T1000 (cell line): ENCODE measurements at regions not wholly inside any gene's neighbourhood (a gene's known extent, or its start where the extent isn't known, plus 50 kb on each side); places are given as distances from the start of the nearest gene placed in this dataset.

Source experiments
- DNase-seq: peaks from one replicate; lab custom pipeline; 2025; ENCODE audit warnings: mixed read lengths; lab: John Stamatoyannopoulos, UW

DNA sequence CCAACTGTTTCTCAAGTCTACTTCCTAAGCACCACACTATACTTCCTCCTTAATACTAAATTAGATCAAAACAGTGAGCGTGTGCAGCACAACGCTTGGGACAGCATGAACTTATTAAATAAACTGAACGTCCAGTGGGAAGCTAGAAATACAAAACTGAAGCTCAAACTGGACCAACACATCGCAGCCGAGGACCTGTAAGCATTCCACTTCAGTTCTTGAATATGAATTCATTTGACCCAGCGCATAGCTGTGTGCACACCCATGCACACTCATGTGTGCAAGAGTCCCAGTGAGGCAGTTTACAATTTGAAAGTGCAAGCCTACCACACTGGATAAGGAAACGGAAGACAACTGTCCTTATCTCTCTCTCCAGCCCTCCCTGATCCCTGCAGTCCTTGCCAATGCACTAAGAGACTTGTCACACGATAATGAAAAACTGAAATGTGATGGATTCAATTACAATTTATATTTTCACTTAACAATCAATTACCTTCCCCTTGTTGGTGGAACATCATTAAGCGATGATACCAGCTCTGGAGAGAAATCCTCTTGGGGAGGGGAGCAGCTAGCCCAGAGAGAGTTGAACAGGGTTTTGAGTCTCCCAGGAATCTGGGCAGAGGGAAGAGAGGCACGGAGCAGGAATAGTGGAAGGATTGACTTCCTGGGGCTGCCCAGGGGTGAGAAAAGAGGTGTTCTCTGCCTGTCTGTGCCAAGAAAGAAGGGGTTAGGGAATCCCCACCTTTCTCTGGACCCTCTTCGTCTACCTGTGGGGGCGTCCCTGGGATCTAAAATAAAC lies 186.5 kb upstream of the KLHL29 start:
- DNase-seq, result no peak

DNA sequence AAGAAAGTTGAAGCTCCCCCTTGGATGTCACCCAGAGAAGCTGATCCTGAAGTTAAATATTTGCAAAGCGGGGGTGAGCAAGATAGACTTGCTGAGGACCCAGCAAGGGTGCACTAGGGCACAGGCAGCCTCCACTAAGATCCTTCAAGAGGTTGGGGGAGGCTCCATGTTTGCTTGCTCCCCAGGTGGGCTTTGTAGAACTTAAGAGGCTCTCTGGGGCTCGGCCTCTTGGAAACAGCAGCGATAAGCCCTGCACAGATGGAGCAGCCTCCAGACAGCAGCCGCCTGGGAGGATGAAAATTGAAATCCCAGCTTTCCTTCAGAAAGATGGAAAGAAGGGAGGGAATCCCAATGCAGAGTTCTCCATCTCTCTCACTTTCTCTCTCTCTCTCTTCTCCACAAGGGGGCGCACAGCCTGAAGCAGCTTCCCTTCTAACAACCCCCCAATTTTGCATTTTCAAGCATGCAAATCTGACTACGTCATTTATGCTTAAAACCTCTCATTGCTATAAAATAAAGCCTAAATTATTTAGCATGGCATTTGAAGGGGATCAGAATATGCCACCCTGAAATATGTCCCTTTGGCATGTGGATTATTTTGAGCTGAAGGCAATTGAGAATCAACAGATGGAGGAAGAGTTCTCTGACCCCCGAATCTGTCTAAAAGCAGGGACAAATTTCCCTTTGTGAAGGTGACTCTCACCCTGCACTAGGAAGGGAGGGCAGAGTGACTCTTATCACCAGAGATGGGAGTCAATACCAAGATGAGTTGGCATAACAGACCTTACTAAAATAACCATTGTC lies 185.7 kb upstream of the KLHL29 start:
- DNase-seq, result no peak

DNA sequence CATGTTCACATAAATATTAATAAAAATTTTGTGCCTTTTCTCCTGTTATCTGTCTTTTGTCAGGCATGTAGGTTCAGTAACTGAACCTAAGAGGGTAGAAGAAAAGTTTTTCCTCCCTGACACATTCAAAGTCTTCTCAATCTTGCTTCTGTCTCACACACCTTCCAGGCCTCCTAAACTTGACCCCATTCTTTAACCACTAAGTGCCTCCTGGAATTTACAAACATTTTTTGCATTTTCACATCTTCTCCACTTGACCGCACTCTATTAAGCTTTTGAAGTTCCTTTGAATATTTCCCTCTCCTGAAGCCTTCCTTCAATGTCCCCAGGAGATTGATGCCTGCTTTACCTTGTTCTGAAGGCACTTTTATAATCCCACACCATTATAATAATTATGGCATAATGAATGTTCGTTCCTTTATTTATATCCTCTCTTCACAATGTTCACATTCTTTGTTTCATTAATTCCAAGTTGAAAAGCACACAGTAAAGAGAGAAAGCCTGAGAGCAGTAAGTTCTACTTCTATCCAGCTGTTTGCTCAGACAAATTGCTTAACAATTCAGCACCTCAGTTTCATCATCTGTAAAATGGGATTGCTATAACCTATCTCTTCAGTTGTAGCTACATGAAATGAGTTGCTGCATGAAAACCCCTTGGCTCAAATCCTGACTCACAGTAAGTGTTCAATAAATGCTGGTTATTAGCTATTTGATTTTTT lies 184.8 kb upstream of the KLHL29 start:
- DNase-seq, result no peak

DNA sequence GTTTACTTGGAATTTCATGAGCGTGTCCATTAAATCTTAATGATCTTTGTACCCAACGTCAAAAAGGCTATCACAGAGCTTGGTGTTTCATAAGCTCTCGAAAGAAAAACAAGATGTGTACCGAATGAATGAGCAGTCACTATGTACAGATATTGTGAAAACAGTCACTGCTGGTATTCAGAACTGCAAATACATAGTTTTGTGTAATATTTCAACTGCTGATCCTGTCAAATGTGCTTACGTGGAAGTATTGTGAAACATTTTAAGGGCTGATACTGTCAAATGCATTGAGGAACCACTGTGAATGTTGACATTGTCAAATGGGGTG lies 184.2 kb upstream of the KLHL29 start:
- no peak for DNase-seq

DNA sequence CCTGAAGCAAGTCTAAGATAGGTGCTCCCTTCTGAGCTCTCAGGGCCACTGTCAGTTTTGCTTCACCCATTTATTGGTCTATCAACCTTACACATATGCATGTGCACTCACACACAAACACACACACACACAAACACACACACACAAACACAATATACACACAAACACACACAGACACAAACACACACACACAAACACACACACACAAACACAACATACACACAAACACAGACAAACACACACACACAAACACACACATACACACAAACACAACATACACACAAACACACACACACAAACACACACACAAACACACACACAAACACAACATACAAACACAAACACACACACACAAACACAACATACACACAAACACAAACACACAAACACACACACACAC lies 181.6 kb upstream of the KLHL29 start:
- DNase-seq, result no peak

DNA sequence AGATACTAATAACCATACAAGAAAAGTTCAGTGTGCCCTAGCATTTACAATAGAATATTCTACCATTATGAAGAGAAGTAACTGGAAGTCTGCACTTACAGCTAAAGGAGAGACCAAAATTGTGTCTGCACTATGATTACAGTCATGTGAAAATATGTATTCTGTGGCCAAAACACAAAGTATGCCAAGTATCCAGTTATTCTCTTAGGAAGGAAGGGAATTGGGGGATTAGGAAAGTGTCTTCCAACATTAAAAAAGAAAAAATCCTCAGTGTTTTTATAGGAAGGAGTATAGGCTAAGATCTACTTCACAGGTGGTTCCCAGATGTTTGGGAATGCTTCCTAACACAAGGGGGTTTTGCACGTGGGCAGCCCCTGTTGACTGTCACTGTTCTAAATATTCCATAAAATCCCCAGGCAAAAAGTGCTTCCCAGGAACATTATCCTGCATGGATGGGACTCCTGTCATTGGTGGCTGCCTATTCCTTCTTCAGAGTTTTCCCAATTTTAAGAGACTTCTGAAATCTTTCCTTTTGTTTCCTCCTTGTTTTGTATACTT lies 180.2 kb upstream of the KLHL29 start:
- DNase-seq, result no peak

DNA sequence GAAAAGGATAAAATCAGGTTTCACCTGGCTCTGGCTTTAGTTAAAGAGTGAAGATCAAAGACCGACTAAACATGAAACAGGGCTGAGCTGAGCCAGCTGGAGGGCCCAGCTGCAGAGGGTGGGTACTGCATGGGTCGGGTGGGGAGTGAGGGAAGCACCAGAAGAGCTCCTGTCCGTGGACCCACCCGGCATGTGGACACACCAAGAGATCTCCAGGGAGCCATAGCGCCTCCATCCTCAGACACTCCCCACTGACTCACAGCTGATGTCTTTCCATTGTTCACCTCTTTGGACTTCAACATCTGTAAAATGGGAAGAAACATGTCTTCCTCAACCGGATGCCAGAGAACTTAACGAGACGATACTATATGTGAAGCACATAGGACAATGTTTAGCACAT lies 178.3 kb upstream of the KLHL29 start:
- DNase-seq, result no peak

DNA sequence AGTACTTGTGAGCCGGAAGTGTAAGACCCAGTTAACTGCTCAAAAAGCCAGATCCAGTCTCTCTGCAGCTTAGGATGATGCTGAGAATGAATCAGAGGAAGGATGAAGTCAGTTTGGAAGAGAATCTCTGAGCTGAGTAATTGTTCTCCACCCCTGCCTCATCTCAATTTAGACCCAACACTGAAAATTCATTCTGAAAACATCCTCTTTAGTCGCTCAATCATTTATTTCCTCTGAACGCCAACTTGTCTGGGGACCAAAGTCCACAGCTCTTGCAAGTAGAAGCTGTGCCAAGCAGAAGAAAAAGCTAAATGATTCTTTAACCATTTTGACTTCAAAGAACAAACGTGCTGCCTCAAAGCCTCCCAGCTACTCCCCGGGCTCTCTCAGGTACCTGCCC lies 177.1 kb upstream of the KLHL29 start:
- DNase-seq, result no peak

DNA sequence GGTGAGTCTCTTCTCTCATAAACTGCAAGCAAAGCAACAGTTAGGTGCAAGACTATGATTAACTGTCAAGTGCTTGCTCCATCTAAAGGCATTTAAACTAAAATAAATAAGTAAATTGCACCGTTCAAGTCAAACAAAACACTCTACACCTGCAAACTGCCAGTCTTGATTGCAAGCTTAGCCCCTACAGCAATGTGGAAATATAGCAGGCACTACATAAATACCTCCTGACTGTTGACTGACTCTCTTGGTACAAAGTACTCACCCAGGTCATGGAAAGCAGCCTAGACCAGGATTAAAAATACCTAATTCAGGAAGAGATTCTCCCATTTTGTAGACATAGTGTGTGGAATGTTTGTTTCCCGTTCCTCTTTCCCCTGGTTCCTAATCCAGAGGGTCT lies 176.6 kb upstream of the KLHL29 start:
- DNase-seq, result no peak

DNA sequence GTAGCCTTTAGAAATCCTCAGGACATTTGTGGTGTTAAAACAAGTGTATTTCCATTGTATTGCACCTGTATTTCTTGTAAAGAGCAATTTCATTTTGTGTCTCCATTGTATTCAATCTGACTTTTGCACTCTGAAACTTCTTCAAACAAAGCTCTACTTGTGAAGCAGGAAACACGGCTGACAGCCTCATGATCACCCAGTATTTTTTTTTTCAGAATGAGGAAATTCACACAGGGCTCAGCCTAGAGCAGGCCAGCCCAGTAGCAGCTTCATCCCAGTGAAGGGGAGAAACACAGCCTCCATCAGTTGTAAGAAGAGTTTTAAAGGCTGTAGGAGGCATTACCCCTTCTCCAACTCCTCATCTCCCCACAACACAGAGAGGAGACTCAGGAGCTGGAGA lies 175.9 kb upstream of the KLHL29 start:
- no peak for DNase-seq

DNA sequence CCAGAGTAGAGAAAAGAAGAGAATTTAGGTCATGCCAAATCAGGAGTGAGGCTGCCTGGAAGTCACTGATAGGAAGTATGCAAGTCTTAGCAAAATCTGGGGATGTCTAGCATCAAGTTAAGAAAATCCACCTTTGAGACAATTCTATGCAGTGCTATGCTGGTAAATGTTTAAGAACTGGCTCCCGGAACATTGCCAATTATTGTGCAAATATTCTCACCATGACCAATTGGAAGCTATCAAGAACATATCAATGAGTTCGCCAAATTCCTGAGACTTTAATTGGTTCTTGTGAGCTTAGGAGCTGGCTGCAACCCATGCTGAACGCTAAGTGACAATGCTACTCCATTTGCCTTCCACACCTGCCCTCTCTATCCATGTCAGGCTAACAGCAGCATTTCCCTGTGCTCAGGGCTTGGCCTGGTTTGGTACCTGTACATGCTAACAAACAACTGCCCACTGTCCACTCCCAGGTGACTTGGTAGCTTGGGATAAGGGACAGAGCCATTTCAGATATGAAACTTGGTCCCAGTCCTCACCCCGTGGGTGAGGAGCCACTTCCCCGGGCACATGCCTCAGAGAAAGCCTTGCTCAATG lies 172.9 kb upstream of the KLHL29 start:
- DNase-seq, result no peak

DNA sequence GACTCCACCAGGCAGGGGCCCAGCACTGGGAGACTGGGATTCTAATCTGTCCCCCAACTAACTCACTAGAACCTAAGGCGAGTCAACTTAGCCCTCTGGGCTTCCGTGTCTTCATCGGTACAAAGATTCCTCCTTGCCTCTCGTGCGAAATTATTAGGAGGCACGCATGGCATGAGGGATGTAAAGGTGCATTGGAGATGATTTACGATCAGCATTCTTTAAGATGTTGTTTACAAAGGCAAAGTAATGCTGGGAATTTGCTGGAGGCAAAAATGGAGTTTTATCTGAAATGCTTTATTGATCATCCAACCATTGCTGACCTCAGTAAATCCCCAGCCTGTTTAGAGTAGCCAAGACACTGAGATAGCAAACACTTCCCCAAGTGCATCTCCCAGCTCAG lies 171.8 kb upstream of the KLHL29 start:
- DNase-seq, result no peak

DNA sequence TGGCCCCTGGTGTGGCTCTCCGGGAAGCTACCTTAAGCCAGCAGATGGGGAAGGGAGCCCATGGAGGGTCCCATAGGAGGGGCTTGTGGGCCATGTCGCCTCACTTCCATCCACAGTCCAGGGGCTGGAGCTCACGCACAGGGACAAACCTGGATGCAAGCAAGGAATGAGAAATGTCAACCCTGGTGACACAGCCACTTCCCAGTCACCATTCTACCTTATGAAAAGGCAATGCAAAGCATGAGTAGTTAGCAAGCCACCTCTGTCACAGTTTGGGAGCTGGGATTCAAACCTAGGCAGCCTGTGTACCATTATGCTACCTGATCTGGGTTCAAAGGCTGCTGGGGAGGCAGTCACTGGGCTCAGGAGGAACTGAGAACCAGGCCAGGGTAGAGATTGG lies 170.0 kb upstream of the KLHL29 start:
- no peak for DNase-seq

DNA sequence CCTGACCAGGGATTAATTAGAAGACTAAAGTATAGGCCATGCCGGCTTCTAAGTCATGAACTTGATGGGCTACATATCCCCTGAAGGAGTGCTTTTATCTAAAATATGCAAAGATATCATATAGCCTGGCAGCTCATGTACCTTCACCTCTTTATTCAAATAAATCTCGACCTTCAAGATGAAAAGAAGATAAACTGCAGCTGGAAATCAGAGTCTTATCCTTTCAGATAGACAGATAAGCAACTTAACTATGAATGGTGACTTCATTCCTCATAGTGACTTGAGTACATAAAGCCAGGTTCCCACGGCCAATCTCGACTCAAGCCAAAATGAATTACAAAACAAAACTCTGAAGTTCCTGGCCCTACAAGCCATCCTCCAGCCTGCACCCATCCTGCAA lies 165.3 kb upstream of the KLHL29 start:
- no peak for DNase-seq

DNA sequence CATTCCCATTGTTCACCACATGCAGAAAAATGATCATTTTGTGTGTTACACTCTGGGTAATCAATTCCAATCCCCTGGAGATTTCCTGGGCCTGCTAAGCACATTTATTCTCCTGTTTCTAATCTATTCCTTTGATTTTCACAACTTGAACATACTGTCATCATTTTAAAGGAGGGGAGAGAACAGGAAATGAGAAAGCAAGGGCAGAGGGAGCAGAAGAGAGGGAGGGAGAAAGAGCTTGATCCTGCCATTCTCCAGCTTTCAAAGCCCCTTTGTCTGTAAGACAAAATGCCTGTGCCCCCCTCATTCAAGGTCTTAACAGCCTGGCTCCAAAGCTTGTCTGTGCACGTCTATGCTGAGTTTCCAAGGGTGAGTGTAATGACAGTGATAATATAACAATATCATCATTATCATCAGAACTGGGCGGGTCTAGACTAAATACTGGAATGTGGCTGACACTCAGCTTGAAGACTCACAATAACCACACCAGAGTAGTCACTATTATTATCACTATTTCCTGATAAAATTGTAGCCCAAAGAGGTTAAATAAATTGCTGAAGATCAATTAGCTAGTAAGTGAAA lies 164.4 kb upstream of the KLHL29 start:
- DNase-seq, result no peak

DNA sequence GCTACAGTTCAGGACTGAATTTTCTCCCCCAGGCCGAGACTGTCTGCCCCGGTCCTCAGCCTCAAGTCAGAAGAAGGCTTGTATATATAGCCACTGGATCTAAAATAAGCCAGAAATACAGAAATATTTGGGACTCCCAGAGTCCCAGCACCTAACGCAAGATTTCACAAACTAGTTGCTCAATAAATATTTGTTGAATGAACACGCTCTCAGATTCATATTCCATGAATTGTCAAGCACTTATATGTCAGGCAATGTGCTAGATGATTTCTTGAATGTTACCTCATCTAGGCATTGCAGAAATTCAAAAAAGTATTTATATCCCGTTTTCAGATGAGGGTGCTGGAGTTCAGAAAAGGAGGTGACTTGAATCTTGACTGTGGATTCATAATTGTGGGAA lies 163.7 kb upstream of the KLHL29 start:
- DNase-seq, result no peak

DNA sequence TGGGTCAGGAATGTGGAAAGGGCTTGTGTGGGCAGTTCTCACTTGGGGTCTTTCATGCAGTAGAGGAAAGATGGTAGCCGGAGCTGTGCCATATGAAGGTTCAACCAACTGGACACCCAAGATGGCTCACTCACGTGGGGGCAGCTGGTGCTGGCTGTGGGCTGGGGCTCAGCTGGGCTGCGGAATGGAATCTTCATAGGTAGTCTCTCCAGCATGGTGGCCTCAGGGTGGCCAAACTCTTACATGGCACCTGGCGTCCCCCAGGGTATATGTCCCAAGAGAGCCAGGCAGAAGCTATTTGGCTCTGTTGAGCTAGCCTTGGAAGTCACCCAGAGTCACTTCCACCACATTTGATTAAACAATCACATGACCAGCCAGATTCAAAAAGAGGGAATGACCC lies 163.1 kb upstream of the KLHL29 start:
- DNase-seq, result no peak

DNA sequence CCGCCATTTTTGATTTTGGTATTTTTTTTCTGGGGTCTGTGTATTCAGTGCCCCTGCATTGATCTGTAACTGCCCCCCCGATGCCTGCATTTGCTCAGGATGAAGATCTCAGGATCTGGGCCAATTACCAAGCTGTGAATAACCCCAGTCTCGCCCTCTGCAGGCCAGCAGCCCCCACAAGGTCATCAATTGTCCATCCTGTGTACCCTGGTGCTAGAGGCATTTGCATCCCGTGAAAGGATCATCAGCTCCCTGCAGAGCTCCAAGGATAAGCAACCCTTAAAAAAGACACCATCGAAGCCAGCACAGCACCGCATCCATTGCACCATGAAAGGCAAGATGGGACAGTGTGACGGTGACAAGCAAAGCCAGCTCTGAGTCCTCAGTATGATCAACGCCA lies 154.1 kb upstream of the KLHL29 start:
- no peak for DNase-seq

DNA sequence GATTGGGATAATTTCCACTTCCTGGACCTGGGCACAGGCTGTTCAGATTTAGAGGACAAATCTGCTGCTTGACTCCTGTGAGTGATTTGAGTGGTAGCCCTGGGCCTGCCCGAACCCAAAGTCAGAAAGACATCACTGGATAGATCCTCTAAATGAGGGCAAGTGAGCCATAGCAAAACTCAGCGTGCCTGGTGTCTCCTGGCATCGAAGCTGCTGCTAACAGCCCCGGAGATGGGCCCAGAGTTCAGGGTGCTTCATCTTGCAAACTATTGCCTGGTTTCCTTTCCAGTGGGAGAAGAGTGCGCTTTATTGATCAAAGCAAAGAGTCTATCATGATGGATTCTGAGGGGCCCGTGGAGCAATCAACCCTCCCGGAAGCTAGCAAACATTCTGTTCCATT lies 153.1 kb upstream of the KLHL29 start:
- no peak for DNase-seq

DNA sequence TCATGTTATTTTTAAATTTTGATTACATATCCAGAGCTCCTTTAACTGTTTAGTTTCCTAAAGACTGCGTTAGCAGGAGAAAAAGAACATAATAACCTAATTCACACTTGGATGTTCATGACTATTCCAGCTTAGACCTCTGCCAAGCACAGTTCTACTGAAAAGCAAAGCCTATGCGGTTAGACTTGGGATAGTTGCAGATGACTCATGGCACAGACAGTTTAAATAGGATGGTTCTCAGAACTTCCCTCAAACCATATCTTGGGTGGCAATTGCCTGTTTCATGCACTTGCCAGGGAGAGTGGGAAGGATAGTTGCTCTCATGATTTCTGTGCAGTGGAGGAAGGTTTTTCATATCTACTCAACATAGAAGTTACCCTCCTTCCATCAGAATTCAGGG lies 149.7 kb upstream of the KLHL29 start:
- no peak for DNase-seq

DNA sequence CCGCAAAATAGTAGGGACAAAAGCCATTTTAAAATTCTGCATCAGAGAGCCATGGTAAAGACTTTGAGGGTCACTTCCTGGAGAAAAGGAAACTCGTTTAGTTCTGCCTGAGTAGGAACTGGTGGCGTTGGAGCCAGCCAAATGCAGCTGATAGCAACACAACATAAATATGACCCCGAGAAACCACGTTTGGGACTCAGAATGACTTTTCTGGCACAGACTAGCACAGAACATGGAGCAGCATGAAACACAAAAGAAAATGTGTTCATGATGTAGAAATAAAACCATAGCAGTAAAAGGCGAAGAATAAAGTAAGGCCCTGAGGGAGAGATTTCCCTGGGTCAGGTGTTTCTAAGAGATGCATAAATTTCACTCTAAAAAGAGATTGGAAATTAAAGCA lies 149.2 kb upstream of the KLHL29 start:
- no peak for DNase-seq

DNA sequence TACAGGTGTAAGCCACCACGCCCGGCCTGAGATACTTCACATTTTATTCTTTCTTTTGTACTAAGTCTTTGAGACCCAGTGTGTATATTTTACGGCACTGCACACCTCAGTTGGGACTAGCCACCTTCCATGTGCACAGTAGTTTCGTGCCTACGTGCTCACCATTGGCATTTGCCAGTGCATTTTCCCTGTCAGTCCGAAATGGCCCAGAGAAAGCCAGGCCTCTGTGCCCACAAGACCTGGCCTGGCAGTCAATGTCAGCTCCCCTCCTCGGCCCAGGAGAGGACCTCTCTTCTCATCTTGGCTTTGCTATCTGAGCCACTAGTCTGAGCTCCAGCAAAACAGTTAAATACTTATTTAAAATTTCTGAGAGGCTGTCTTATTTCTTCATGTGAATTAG lies 147.8 kb upstream of the KLHL29 start:
- DNase-seq, result no peak
